K562 (cell line): ENCODE measurements at regions not wholly inside any gene's neighbourhood (a gene's known extent, or its start where the extent isn't known, plus 50 kb on each side); places are given as distances from the start of the nearest gene placed in this dataset.

ENCODE experiments used
- ATAC-seq: fragments of 200-7000 bp; cut with Tn5 transposase; 3 replicates; pipeline ENCODE4 v1.9.1; 2020; ENCODE audit warnings: moderate library complexity
- BruUV-seq: library from RNA; stranded (reverse); fragments of 400-500 nt; replicated peaks from 2 replicates; lab custom pipeline; 2021; lab: Mats Ljungman, UMichigan
- CTCF ChIA-PET: fragments of 300-600 bp; formaldehyde crosslinking; extraction: SDS; loops from one replicate; lab custom pipeline; 2021; ENCODE audit warnings: low intra/inter-chr PET ratio; lab: Yijun Ruan, JAX
- POLR2A ChIA-PET: fragments of 300-600, 350-650 bp; sonication (Branson Sonifier 250); formaldehyde crosslinking; extraction: SDS; loops from one replicate; lab custom pipeline; 2021; ENCODE audit warnings: antibody characterized with exemption, inconsistent platforms; lab: Yijun Ruan, JAX
- DNase-seq, 4 experiments: peaks; one replicate each; pipeline versions ENCODE4 v3.0.0 to v3.0.0-alpha.2; 2011 to 2018; ENCODE audit warnings: low spot score in 3 of 4, mixed read lengths in 3 of 4; ENCODE audit errors: extremely low read depth in 1 of 4
- FAIRE-seq: peaks from 2 replicates; lab custom pipeline; 2011; peaks lifted over from hg19 to GRCh38; lab: Jason Lieb, UNC
- H2AFZ ChIP-seq: 2 replicates; pipeline ENCODE4 v1.6.0; 2011; ENCODE audit warnings: low read depth, low read length, control low read depth, inconsistent platforms
- H3K27ac ChIP-seq: fragments of 200-600 bp; 3 replicates; pipeline ENCODE4 v1.8.0; 2011; ENCODE audit warnings: low read depth, mild to moderate bottlenecking, control low read depth, inconsistent platforms, low read length, moderate library complexity, mixed read lengths; ENCODE audit errors: extremely low read depth
- H3K27me3 ChIP-seq, 2 experiments: fragments of 300-600 bp in 1 of 2; 2 replicates in 1 of 2; 3 replicates in 1 of 2; pipeline versions ENCODE4 v1.6.0 to v1.8.0; 2011; ENCODE audit warnings: inconsistent platforms in 2 of 2, low read length in 2 of 2, mild to moderate bottlenecking in 1 of 2, mixed read lengths in 1 of 2, moderate library complexity in 1 of 2; ENCODE audit not compliant: control insufficient read depth in 2 of 2, insufficient read depth in 2 of 2
- H3K36me3 ChIP-seq: fragments of 300-600 bp; 3 replicates; pipeline ENCODE4 v1.8.0; 2011; ENCODE audit warnings: mild to moderate bottlenecking, low read length, inconsistent platforms; ENCODE audit not compliant: control insufficient read depth, insufficient read depth
- H3K4me1 ChIP-seq, 2 experiments: fragments of 200-600 bp in 1 of 2; replicated peaks in 1 of 2; 2 replicates in 1 of 2; 3 replicates in 1 of 2; pipeline versions ENCODE4 v1.5.1 to v1.8.0; 2011; ENCODE audit warnings: inconsistent platforms in 2 of 2, low read length in 2 of 2, mild to moderate bottlenecking in 1 of 2, mixed read lengths in 1 of 2, moderate library complexity in 1 of 2; ENCODE audit not compliant: control insufficient read depth in 2 of 2, insufficient read depth in 2 of 2
- H3K4me2 ChIP-seq: 2 replicates; pipeline ENCODE4 v1.6.1; 2011; ENCODE audit warnings: low read length, control low read depth, inconsistent platforms, mixed read lengths; ENCODE audit not compliant: insufficient read depth
- H3K4me3 ChIP-seq: fragments of 200-600 bp; sonication (generic), shearing (Covaris generic); 2 replicates; pipeline ENCODE4 v1.5.1; 2016; ENCODE audit warnings: control low read depth, inconsistent platforms
- H3K79me2 ChIP-seq: fragments of 200-600 bp; 3 replicates; pipeline ENCODE4 v1.8.0; 2011; ENCODE audit warnings: low read length, inconsistent platforms; ENCODE audit not compliant: control insufficient read depth, insufficient read depth
- H3K9ac ChIP-seq, 2 experiments: 2 replicates each; pipeline versions ENCODE4 v1.6.0 to v1.6.1; 2011; ENCODE audit warnings: low read depth in 2 of 2, low read length in 2 of 2, control low read depth in 1 of 2, inconsistent platforms in 1 of 2, mild to moderate bottlenecking in 1 of 2, mixed read lengths in 1 of 2; ENCODE audit not compliant: insufficient read depth in 1 of 2
- H3K9me1 ChIP-seq: one replicate; pipeline ENCODE4 v1.6.0; 2011; ENCODE audit warnings: inconsistent platforms, mild to moderate bottlenecking, low read length, moderate library complexity; ENCODE audit not compliant: control insufficient read depth, insufficient read depth
- H3K9me3 ChIP-seq: replicated peaks from 2 replicates; pipeline ENCODE4 v1.5.1; 2011; ENCODE audit warnings: low read depth, low read length, inconsistent platforms; ENCODE audit not compliant: control insufficient read depth, insufficient read depth
- H4K20me1 ChIP-seq: replicated peaks from 2 replicates; pipeline ENCODE4 v1.6.1; 2011; ENCODE audit warnings: low read length, inconsistent platforms, mixed read lengths; ENCODE audit not compliant: control insufficient read depth, insufficient read depth
- CBX1 ChIP-seq: sonication (generic); IDR thresholded peaks from 2 replicates; pipeline ENCODE4 v1.6.1; 2016; ENCODE audit warnings: antibody characterized with exemption, low read depth, mild to moderate bottlenecking
- CTCF ChIP-seq, 3 experiments: IDR thresholded peaks in 2 of 3; conservative IDR thresholded peaks in 1 of 3; 2 replicates each; pipeline ENCODE4 v1.5.1; 2011 to 2012; ENCODE audit warnings: low read length in 3 of 3, mild to moderate bottlenecking in 3 of 3, control low read depth in 2 of 3, improper control_type of control experiment in 1 of 3, inconsistent platforms in 1 of 3, low read depth in 1 of 3, mixed read lengths in 1 of 3, moderate library complexity in 1 of 3; ENCODE audit not compliant: insufficient read depth in 2 of 3
- KDM1A ChIP-seq, 2 experiments: fragments of 450-650 bp; IDR thresholded peaks; 2 replicates each; pipeline ENCODE4 v1.6.1; 2016; ENCODE audit warnings: mild to moderate bottlenecking in 2 of 2
- NEUROD1 ChIP-seq: fragments of 150-350 bp; IDR thresholded peaks from 2 replicates; pipeline ENCODE4 v1.6.1; 2014; ENCODE audit warnings: borderline replicate concordance, low read length, low read depth; ENCODE audit not compliant: partially characterized antibody
- RBM25 ChIP-seq: fragments of 200-400 bp; formaldehyde crosslinking; IDR thresholded peaks from 2 replicates; pipeline ENCODE4 v1.6.1; 2018; ENCODE audit warnings: low read length, low read depth, moderate library complexity; ENCODE audit not compliant: severe bottlenecking
- SAP30 ChIP-seq: fragments of 200-600 bp; sonication (generic); IDR thresholded peaks from 2 replicates; pipeline ENCODE4 v1.6.1; 2012; ENCODE audit warnings: borderline replicate concordance, low read depth, mild to moderate bottlenecking, moderate library complexity, low read length, control low read depth, inconsistent platforms; ENCODE audit not compliant: insufficient read depth, poor library complexity, severe bottlenecking
- TOE1 ChIP-seq, 2 experiments: fragments of 450-650 bp in 1 of 2; sonication (generic) in 1 of 2; formaldehyde crosslinking in 1 of 2; IDR thresholded peaks; 2 replicates each; pipeline versions ENCODE4 v1.7.1 to v1.8.0; 2016 to 2022; ENCODE audit warnings: borderline replicate concordance in 2 of 2, mild to moderate bottlenecking in 2 of 2, antibody characterized with exemption in 1 of 2, inconsistent platforms in 1 of 2, low read depth in 1 of 2, missing genetic modification reagents in 1 of 2, moderate library complexity in 1 of 2
- TRIM24 ChIP-seq, 2 experiments: fragments of 450-650 bp; IDR thresholded peaks; 2 replicates each; pipeline ENCODE4 v1.6.1; 2016
- ZBTB40 ChIP-seq, 2 experiments: fragments of 450-650 bp in 1 of 2; sonication (generic) in 1 of 2; formaldehyde crosslinking in 1 of 2; IDR thresholded peaks; 2 replicates each; pipeline versions ENCODE4 v1.7.1 to v1.9.0; 2016 to 2022; ENCODE audit warnings: inconsistent platforms in 1 of 2, mild to moderate bottlenecking in 1 of 2, missing genetic modification reagents in 1 of 2
- in situ Hi-C: fragments of 300-500 bp; cut with MboI; formaldehyde crosslinking; loops from 4 replicates; pipeline ENCODE4 v1.15.0; 2018; ENCODE audit warnings: inconsistent platforms, mixed read lengths
- intact Hi-C: fragments of 100-400 bp; cut with micrococcal nuclease; formaldehyde crosslinking; loops from 2 replicates; pipeline ENCODE4 v1.14.2; 2022

- no peak for ATAC-seq
- no peak for FAIRE-seq
- intact Hi-C loops: no loop called here
- no peak for TF ChIP-seq TRIM24 (IDR thresholded peaks at IDR 0.05)
- no peak for TF ChIP-seq TOE1 (IDR thresholded peaks at IDR 0.05; ENCODE audit: borderline replicate concordance)
- TF ChIP-seq TOE1 (CRISPR knock-in tag; IDR thresholded peaks at IDR 0.05; ENCODE audit: borderline replicate concordance, low read depth): no peak
- TF ChIP-seq KDM1A (IDR thresholded peaks at IDR 0.05): no peak
- no peak for TF ChIP-seq RBM25
- no peak for TF ChIP-seq CTCF (IDR thresholded peaks at IDR 0.05 in 2 of 3, conservative IDR thresholded peaks at IDR 0.05 in 1 of 3; ENCODE audit: insufficient read depth in 2 of 3, low read depth in 1 of 3, low read length in 3 of 3)
- TF ChIP-seq NEUROD1: no peak
- no peak for TF ChIP-seq CBX1
- no peak for TF ChIP-seq ZBTB40 (IDR thresholded peaks at IDR 0.05)
- TF ChIP-seq ZBTB40 (CRISPR knock-in tag; IDR thresholded peaks at IDR 0.05): no peak
- no peak for TF ChIP-seq SAP30
Measured at GRCh38 chr9:106634641-106635040, 228.3 kb upstream of the ZNF462 start.

More at GRCh38 chr9:106634641-106635040, 228.3 kb upstream of the ZNF462 start:
- no peak overlapping the region for H3K4me3 ChIP-seq
- no TSS peak for BruUV-seq
- no peak overlapping the region for H3K9ac ChIP-seq
- DNase-seq: no peak
- no peak overlapping the region for H3K4me2 ChIP-seq
- H3K36me3 ChIP-seq: no peaks in the 10 kb centered on the region
- H3K9me1 ChIP-seq: no peaks in the 10 kb centered on the region
- in situ Hi-C loops: no loop called here
- H3K4me1 ChIP-seq: no peaks in the 10 kb centered on the region
- H3K79me2 ChIP-seq: no peaks in the 10 kb centered on the region
- H3K27ac ChIP-seq: no peak overlapping the region
- CTCF ChIA-PET: no interaction called here
- no peak overlapping the region for H2AFZ ChIP-seq
- no peaks in the 10 kb centered on the region for H3K9me3 ChIP-seq
- no peaks in the 10 kb centered on the region for H4K20me1 ChIP-seq
- H3K27me3 ChIP-seq: no peaks in the 10 kb centered on the region
- POLR2A ChIA-PET: no interaction called here
